UCSD-AML1 (cell line): ENCODE measurements at regions not wholly inside any gene's neighbourhood (a gene's known extent, or its start where the extent isn't known, plus 50 kb on each side); places are given as distances from the start of the nearest gene placed in this dataset.
"Not testable (repeated sequence)": the region's sequence is repeated elsewhere in the genome, so short reads cannot be mapped to it uniquely, and the experiment has no call there.

Experiments used
- DNase-seq: peaks from one replicate; lab custom pipeline; 2025; ENCODE audit not compliant: unreplicated experiment; lab: John Stamatoyannopoulos, UW

DNA sequence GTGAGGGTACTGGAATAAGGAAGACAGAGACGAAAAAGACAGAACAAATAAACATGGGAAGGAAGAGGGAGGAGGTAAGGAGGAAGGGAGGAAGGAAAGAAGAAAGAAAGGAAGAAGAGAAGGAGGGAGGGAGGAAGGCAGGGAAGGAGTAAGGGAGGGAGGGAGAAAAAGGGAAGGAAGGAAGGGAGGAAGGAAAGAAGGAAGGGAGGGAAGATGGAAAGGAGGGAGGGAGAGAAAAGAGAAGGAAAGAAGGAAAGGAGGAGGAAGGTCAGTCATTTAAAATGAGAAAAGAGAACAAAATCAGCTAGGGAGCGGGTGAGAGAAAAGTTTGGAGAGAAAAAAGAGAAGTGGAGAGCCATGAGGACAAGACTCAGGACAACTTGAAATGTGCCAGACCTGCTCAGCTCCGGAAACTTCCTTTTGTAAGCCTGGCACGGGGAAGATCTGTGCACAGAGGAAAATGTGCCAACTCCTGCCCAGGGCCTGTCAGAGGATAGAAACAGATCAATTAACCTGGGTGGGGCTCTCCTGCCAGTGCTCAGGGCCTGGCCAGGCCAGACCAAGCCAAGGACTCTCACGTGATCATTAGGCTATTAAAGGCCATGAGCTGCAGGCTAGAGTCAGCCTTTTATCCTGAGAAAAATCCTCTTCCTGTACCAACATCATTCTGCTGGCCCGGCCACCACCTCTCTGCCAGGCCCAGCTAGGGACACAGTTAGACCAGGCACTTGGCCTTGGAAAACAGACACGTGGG lies 50.1 kb upstream of the BCL6 start:
- DNase-seq, result no peak

DNA sequence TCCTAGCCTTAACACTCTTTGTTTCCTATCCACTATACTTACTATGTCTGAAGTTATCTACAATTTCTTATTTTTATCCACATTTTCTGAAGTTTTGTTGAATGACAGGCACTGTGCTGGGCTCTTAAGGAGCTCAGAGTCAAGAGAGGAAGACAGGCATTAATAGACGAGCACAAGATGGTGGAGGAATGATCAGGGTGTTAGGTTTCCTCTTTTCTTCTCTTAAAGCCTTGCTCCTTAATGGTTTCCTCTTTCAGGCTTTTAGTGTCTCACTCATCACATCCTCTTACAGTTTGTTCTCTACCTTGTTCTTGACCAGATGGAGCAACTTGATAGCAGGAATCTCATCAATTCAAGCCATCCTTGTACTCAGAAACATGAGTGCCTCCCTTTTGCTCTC lies 52.9 kb upstream of the BCL6 start:
- DNase-seq, result no peak

DNA sequence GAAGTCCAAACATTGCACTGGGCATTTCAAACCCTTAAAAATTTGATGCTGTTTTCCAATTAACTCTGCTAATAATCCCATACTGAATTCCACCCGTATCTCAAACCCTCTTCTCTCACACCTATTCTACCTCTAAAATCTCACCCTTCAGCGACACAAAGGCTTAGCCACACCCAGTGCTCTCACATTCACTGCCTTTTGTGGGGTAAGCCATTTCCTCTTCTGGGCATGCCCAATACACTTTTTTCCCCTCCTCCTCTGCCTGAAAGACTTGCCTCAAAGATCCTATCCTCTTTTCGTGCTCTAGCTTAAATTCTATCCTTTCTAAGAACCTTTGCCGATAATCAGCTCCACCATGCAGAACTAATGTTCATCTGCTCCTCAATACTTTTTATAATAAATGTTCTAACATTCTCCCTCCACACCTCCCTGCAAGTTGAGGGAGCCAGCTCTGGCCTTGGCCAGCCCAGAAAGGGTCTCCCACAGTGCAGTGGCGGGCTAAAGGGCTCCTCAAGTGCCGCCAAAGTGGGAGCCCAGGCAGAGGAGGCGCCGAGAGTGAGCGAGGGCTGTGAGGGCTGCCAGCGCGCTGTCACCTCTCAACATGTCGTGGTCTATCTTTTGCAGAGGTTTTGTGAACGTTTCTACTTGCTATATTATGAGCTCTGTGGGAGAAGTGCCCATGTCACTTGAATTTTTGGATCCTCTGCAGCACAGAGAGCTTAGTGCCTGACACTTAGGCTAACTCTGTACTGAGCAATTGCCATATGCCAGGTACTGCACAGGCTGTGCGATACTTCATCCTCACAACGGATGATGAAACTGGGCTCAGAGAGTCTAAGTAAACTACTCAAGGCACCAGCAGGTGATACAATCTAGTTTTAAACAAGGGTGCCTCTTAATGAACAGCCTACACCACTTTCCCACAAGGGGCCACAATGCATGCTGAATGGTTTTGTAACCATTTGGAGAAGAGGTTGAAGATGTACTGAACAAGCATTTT lies 53.6 kb upstream of the BCL6 start:
- DNase-seq, result no peak

DNA sequence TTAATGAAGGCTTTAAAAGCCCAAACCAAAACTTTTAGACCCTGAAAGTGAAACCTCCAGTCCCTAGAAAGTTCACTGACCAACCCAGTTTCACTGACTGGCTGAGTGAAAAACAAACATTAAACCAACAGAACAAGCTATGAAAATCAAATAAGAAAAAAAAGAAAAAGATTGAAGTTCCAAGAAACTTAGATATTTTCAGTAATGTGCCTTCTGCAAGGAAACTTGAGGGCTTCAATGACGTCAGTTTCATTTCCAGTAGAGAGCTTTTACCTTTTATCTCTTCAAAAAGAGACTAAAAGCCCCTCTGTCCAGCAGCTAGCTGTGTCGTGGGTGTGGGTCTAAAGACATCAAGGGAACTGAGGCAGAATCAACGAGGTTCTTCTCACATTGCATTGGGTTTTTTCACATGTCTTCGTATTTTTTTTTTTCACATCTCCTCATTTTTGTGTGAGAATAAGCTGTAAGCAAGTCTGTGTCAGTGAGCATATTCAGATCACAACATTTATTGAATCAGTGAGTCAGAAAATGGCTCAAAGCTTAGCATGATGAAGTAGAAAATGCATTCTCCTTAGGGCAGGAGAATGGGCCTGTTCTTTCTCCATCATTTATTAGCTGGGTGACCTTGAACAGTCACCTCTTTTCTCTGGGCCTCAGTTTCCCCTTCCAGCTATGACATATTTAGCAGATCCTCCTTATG lies 54.8 kb upstream of the BCL6 start:
- DNase-seq, result no peak

DNA sequence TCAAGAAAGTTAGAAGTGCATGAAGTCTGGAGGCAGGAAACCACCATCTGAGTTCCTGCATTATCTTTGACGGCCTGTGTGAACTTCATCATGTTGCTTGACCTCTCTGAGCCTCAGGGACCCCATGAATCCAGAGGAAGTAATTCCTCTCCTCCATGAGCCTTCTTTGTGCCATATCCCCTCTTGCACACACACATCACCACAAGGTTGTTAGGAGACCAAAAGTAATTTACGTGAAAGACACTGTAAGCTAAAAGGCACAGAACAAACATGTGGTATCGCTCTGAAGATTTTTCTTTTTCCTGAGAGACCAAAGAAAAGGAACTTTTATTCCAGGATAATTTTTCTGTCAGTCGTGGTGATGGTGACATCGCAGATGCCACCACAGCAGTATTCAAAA lies 55.9 kb upstream of the BCL6 start:
- no peak for DNase-seq

DNA sequence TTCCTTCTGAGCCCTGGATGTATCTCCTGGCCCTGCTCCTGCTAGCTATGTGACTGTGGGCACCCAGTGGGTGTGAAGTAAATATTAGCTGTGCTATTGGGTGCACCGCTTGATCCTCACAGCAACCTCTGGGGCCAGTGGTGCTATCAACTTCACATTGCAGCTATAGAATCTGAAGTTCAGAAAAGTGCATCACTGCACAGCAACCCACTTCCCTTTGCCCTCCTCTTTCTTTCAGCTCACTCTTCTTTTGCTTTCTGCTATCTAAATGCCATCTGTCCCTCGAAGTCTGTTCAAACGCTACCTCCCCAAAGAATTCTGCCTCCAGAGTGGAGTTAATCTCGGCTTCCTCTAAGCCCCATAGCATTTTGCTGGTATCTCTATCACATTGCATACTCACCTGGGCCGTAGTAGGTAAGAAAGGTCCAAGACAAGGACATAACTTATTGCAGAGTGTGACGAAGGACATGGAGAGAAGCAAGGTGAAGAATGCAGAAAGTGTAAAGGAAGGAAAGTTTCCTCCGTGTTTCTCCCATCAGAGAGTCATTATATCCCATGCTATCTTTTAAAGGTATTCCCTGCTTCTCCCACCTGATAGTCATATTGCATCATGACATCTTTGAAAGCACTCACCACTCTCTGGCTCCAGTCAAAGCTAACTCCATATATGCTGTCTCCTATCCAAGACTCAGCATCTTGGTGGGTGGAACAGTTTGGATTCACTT lies 57.1 kb upstream of the BCL6 start:
- no peak for DNase-seq

DNA sequence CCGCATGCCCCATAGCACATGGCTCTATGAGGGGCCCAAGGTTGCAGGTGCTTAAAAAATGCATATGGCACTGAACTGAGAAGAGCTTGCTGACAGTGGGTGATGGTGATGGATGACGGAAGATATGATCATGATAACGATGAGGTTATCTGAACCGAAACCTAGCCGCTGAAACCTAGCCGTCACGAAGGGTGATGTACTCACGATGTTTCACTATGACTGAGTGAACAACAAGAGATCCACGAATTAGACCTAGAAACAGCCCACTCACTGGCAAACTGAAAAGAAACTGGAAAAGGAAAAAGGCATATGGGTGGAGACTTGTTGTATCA lies 57.6 kb upstream of the BCL6 start:
- DNase-seq, result no peak

DNA sequence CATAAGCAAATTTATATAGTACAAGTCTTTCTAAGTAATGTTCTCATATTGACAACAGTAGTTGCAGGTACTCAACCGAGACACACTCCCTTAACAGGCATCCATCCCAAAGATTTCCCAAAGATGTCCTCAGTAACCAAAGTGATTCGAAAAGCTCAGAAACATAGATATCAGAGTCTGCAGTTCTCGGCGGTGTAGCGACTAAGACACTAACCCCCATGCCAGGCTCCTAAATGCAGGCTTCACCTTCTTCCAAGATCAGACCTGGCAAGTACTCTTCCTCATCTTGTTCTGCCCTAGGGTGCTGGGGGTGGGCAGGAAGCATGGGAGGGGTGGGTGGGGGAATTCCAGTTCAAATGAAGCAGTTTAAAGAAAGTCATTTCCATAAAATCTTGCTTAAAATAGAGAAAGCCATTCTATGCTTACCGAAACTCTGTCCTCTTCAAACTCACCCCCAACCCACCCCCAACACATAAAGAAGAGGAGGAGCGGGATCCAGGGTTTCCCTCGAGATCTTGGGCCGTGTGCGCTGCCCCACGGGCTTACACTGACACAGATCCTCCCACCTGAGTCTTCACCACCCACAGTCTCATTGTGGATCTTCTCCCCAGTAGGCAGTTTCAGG lies 59.0 kb upstream of the BCL6 start:
- no peak for DNase-seq

DNA sequence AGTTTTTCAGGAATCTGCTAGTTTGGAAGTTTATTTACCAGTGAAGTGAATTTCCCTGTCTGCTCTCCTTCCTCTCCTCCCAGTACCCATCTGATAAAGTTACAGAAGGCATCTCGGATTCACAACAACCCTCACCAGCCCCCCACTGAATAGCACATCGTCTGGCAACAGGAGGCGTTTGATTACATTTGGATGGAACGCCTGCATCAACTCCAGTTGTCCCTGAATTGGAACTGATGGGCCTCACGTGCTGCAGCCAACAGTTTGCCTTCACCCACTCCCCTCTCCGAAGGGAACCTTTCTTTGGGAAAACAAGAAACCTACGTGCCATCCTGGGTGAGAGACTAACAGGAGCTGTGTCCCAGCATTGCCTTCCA lies 59.5 kb upstream of the BCL6 start:
- no peak for DNase-seq

DNA sequence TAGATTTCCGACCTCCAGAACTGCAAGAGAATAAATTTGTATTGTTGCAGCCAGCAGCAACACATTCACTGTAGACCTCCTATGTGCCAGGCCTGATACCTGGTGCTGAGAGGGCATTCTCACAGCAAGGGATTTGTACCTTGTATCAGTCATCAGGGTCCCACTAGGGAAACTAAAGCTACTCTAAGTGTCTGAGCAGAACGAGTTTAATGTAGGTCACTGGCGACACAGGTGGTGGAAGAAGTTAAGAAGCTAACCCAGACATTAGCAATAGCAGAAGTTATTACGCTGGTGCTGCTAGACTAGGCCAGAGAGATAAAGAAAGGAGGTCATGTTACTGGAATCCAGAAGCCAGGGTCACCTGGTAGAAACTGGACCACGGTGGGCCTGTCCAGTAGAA lies 60.5 kb upstream of the BCL6 start:
- no peak for DNase-seq

DNA sequence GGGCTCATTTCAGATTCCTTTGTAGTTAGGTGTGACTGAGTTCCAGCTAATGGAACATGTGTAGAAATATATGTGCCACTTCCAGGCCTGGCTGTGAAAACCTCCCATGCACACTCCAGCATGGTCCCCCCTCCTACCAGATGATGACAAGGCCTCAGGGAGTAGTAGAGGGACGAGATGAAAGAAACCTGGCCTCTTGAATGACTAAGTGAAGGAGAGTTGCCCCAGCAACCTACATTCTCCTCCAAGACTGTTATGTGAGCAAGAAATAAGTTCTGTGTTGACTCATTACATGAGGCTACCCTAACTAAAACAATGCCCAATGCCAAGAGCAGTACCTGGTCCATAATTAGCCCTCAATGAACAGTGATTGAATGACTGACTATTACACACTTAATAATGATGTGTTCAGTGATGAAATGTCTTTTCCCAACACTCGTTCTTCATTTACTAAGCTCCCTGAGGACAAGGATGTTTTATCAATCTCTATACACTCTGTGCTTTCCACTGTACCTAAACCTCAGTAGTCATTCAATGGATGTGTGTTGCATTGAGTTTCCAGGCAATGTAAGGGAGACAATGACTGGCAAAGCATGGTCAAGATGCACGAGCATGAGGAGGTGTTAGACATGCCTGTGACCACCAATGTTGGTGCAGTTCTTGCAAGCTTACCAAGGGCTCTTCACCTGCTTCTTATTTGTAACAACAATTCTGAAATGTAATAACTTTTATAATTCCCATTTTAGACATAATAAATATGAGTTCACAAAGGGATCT lies 62.0 kb upstream of the BCL6 start:
- no peak for DNase-seq

DNA sequence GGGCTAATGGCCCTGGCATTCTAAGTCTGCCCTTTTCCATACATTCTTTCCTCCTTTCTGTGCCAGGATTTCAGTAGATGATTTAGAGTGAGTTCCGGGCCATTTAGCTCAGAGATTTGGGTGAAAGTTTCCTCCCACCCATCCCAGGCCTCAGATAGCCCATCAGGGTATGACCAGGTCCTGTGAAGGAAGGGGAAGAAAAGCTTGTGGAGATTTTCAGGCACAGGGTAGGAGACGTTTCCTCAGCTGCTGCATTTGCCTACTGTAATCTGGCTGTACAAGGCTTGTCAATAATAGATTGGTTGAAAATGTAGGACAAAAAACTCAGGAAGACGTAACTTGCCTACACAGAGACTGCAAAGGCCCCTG lies 63.2 kb upstream of the BCL6 start:
- DNase-seq, result no peak

DNA sequence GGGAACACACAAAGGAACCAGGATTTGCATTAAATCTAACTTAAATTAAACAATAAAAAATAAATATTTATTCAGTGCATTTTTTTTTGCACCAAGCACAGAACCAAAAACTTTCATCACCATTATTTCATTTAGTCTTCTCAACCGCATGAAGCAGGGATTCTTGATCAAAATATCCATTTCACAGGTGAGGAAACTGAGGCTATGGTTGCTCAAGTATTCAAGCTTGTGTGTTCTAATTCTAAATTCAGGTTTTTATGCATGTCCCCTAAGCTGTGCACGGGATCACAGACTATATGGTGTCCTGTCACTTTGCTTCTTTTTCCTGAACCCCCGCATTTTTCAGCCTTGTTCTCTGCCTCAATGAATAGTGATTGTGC lies 64.3 kb upstream of the BCL6 start:
- DNase-seq, result no peak

DNA sequence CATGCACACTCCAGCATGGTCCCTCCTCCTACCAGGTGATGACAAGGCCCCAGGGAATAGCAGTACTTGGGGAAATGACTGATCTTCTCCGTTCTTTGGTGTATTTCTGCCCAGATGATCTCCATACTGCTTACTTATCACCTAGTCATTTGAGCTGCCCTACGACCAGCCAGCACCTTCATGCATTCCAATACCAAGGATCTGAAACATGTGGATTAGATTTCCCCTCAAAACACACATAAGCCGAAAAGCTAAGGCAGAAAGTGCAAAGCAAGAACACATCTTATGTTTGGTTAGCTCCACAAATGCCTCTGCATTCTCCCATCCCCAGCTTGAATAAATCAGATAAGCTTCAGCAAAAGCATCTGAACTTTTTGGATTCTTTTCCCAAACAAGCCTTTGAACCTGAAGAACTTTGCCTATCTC lies 64.8 kb upstream of the BCL6 start:
- no peak for DNase-seq

DNA sequence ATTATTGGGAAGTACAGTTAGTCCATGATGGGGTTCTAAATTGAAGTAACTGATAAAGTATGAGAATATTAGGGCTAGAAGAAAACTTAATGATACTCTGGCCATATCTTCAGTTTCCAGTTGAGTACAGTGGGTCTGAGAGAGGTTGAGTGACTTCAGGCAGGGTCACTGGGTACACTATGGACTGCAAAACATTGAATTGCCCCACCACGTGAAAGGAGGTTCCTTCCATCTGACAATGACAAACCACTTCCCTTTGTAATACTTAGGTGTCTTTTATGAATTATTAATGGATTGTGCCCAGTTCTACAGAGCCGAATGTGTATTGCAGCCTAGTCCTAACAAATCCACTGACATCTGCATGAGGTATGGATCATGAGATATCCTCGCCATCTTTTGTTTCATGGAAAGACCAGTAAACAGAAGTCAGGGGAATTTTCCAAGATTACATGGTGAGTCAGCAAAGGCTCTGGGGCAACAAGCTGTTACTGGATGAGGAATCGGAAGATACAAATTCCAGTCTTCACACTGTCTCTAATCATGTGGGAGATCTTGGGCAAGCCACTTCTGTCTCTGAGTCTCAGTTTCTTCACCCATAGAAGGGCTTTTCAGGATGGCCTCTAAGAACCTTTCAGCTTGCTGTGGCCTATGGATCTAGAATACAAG lies 66.5 kb upstream of the BCL6 start:
- DNase-seq, result no peak

DNA sequence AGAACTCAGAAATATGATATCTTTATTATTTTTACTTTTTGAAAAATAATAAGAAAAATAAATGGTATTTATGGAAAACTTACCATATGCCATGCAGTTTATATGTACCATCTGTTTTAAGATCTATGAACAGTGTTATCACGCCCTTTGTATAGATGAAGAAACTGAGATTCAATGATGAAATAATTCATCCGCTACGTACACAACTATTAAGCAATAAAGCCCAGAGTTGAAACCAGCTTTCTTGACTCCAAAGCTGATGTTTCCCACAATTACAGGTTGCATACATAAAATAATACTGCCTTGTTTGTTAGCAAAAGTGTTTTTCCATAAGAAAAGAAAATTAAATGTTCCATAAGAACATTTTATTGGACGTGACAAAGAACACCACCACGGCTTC lies 67.2 kb upstream of the BCL6 start:
- no peak for DNase-seq

DNA sequence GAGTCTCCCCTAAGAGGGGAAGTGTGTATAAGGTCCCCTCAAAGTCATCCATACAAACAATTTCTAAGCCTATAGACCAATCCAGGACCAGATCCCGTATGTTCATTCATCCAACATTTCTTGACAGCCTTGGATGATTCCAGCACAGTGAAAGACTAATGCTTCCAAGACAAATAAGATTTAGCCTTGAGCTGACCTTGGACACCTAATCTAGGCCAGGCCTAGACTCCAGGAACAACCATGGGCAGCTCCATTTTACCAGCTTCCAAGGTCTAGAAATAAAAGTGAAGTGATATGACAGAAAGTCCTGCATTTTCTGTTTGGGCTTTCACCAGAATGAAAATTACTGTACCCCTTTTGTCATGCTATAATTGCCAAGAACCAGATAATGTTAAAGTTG lies 67.9 kb upstream of the BCL6 start:
- DNase-seq, result no peak

DNA sequence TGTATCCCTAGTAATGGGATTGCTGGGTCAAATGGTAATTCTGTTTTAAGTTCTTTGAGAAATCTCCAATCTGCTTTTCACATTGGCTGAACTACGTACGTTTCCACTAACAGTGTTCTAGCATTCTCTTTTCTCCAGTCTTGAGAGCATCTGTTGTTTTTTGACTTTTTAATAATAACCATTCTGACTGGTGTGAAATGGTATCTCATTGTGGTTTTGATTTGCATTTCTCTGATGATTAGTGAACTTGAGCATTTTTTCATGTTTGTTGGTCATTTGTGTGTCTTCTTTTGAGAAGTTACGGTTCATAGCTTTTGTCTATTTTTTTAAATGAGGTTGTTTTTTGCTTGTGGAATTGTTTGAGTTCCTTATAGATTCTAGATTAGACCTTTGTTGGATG lies 72.5 kb upstream of the BCL6 start:
- DNase-seq, result not testable (repeated sequence)

DNA sequence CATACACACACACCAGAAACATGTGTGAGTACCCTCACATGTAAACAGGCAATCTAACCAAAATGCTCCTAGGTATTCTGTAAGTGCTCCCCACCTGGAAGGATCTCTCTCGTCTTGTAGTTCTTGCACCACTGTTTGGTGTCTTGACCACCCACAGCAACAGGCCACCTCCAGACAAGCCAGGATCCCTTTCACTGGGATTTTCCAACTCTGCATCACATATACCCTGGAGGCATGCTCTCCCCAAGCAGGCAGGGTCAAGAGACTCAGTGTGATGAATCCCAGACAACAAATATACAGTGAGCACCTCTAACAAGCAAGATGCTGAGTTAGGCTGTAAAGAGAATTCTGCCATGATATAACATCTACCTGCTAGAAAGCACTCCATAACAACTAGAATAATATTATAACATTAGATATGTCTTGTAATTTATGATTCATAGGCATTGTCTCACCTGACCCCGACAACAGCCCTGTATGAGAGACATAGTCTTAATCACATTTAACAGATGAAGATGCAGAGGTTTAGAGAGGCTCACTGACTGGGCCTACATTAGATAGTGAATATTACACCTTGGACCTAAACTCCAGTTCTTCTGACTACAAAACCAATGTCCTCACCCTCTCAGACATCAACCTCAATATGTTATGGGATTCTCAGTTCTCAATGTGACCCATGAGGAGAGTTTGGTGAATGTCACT lies 76.5 kb upstream of the BCL6 start:
- no peak for DNase-seq
